ENCODE measurements at regions not wholly inside any gene's neighbourhood (a gene's known extent, or its start where the extent isn't known, plus 50 kb on each side); places are given as distances from the start of the nearest gene placed in this dataset.

DNA sequence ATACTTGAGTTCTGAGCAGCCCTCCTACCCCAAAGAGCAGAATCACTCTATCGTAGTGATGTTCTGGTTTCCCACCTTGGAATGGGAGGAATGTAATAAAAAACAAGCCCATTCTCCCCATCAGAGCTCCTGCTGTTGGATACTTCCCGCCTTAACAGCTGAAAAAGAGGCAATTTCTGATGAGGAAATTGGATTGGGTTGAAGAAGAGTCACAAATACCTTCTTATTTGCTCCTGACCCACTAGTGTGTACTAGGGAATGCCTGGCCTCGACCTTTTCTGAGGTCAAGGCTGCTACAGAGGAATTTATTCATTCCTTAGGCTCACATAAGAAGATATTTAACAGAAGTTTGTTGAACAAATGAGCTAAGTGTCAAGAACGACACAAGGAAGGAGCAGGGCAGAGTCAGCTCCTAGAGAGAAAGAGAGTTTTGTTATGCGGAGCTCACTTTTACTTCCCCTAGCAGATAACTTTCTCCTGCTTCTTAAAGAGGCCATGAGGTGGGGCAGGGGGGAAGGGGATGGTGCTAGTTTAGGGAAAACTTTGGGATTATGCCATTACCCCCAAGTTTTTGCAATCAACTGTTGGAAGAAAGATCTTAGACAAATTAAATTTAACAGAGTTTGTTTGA lies 273.8 kb upstream of the CLNK start (continued):
- TF ChIP-seq NRF1 (IDR thresholded peaks at IDR 0.05; ENCODE audit: low read depth, low read length): no peak
- TF ChIP-seq FOSL2 (IDR thresholded peaks at IDR 0.05; ENCODE audit: borderline replicate concordance, low read depth): no peak
- TF ChIP-seq NFIC (IDR thresholded peaks at IDR 0.05; ENCODE audit: borderline replicate concordance): no peak

GRCh38 chr4:10951306-10951705 lies 266.7 kb upstream of the CLNK start:
- DNase-seq: no peak
- 0% methylated on average over 2 of the region's 2 CpGs for WGBS (ENCODE audit: low lambda C conversion rate)
- H3K4me1 ChIP-seq (ENCODE audit: control insufficient read depth in 1 of 2, insufficient read depth in 2 of 2, low read depth in 1 of 2, low read length in 1 of 2): no peaks in the 10 kb centered on the region

More at GRCh38 chr4:10951306-10951705, 266.7 kb upstream of the CLNK start:
- Histone ChIP-seq H3K27ac (ENCODE audit: low read depth in 2 of 2, low read length in 1 of 2) (no peak overlapping the region), H3K27me3 (ENCODE audit: insufficient read depth) (no peaks in the 10 kb centered on the region), H4K20me1 (ENCODE audit: insufficient read depth) (no peaks in the 10 kb centered on the region), H3K4me3 (ENCODE audit: low read depth in 2 of 2, low read length in 1 of 2) (no peak overlapping the region), H3K79me2 (ENCODE audit: insufficient read depth) (no peaks in the 10 kb centered on the region), H3K9ac (no peak overlapping the region), H2AFZ (ENCODE audit: low read depth) (no peak overlapping the region), H3K9me2 (no peaks in the 10 kb centered on the region), H3K36me3 (replicated peaks in 1 of 2; ENCODE audit: control insufficient read depth in 1 of 2, insufficient read depth in 2 of 2, low read length in 1 of 2) (no peaks in the 10 kb centered on the region), H3F3A (replicated peaks; ENCODE audit: insufficient read depth) (no peaks in the 10 kb centered on the region), H3K9me3 (no peaks in the 10 kb centered on the region), H3K4me2 (no peak overlapping the region)
- TF ChIP-seq GATA2 (CRISPR knock-in tag; IDR thresholded peaks at IDR 0.05): no peak
- TF ChIP-seq ELF1 (IDR thresholded peaks at IDR 0.05): no peak
- TF ChIP-seq NRF1 (IDR thresholded peaks at IDR 0.05; ENCODE audit: low read depth, low read length): no peak
- no peak for TF ChIP-seq FOXJ3 (CRISPR knock-in tag; IDR thresholded peaks at IDR 0.05)
- TF ChIP-seq MXI1 (IDR thresholded peaks at IDR 0.05; ENCODE audit: low read depth, low read length): no peak
- TF ChIP-seq TAF1 (IDR thresholded peaks at IDR 0.05; ENCODE audit: borderline replicate concordance, low read depth, low read length): no peak
- TF ChIP-seq CHD2 (IDR thresholded peaks at IDR 0.05; ENCODE audit: low read length, partially characterized antibody): no peak
- no peak for TF ChIP-seq POLR2AphosphoS5 (IDR thresholded peaks at IDR 0.05; ENCODE audit: low read depth, low read length)
- no peak for TF ChIP-seq EZH2phosphoT487 (IDR thresholded peaks at IDR 0.05; ENCODE audit: borderline replicate concordance, low read depth)
- no peak for TF ChIP-seq YY1 (IDR thresholded peaks at IDR 0.05; ENCODE audit: low read depth)
- TF ChIP-seq, protein P1, sequence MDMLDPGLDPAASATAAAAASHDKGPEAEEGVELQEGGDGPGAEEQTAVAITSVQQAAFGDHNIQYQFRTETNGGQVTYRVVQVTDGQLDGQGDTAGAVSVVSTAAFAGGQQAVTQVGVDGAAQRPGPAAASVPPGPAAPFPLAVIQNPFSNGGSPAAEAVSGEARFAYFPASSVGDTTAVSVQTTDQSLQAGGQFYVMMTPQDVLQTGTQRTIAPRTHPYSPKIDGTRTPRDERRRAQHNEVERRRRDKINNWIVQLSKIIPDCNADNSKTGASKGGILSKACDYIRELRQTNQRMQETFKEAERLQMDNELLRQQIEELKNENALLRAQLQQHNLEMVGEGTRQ (IDR thresholded peaks at IDR 0.05; ENCODE audit: borderline replicate concordance, low read depth, low read length): no peak
- TF ChIP-seq MEF2A (IDR thresholded peaks at IDR 0.05; ENCODE audit: borderline replicate concordance, low read depth): no peak
- TF ChIP-seq, protein P2, sequence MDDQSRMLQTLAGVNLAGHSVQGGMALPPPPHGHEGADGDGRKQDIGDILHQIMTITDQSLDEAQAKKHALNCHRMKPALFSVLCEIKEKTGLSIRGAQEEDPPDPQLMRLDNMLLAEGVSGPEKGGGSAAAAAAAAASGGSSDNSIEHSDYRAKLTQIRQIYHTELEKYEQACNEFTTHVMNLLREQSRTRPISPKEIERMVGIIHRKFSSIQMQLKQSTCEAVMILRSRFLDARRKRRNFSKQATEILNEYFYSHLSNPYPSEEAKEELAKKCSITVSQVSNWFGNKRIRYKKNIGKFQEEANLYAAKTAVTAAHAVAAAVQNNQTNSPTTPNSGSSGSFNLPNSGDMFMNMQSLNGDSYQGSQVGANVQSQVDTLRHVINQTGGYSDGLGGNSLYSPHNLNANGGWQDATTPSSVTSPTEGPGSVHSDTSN (IDR thresholded peaks at IDR 0.05): no peak
- no peak for TF ChIP-seq NFIC (IDR thresholded peaks at IDR 0.05; ENCODE audit: borderline replicate concordance)
- no peak for TF ChIP-seq RXRA (IDR thresholded peaks at IDR 0.05; ENCODE audit: borderline replicate concordance, low read depth)
- TF ChIP-seq EP300 (IDR thresholded peaks at IDR 0.05; ENCODE audit: borderline replicate concordance in 1 of 2, low read depth in 1 of 2, low read length in 1 of 2): no peak
- TF ChIP-seq RCOR1 (IDR thresholded peaks at IDR 0.05; ENCODE audit: low read length): no peak
- TF ChIP-seq IRF3 (IDR thresholded peaks at IDR 0.05; ENCODE audit: low read depth, low read length): no peak
- no peak for TF ChIP-seq MAX (IDR thresholded peaks at IDR 0.05; ENCODE audit: low read depth)
- TF ChIP-seq SMC3 (IDR thresholded peaks at IDR 0.05; ENCODE audit: low read depth, low read length): no peak
- ChIA-PET CTCF (no interaction called here), POLR2A (no interaction called here)

Measured in SK-N-SH (cell line).